PC-3 (cell line): ENCODE measurements at regions not wholly inside any gene's neighbourhood (a gene's known extent, or its start where the extent isn't known, plus 50 kb on each side); places are given as distances from the start of the nearest gene placed in this dataset.

Experiments used
- ATAC-seq: fragments of 200-7000 bp; cut with Tn5 transposase; 2 replicates; pipeline ENCODE4 v1.9.1; 2020; ENCODE audit warnings: mild to moderate bottlenecking, moderate library complexity
- BruUV-seq: library from RNA; stranded (reverse); fragments of 400-500 nt; replicated peaks from 2 replicates; lab custom pipeline; 2021; lab: Mats Ljungman, UMichigan
- CTCF ChIA-PET: fragments of 300-600 bp; sonication (Branson Sonifier 250); formaldehyde crosslinking; loops from one replicate; lab custom pipeline; 2022; ENCODE audit warnings: antibody characterized with exemption; lab: Charles Lee
- POLR2A ChIA-PET: fragments of 300-600 bp; sonication (Branson Sonifier 250); formaldehyde crosslinking; loops from one replicate; lab custom pipeline; 2022; ENCODE audit warnings: antibody characterized with exemption; ENCODE audit not compliant: unreplicated experiment; lab: Charles Lee
- DNase-seq: peaks from one replicate; pipeline ENCODE4 v3.0.0-alpha.2; 2015
- H2AFZ ChIP-seq: fragments of 300-600 bp; sonication (generic); 2 replicates; pipeline ENCODE4 v1.6.0; 2016; ENCODE audit warnings: antibody characterized with exemption, low read length
- H3F3A ChIP-seq: fragments of 300-600 bp; sonication (generic); one replicate; pipeline ENCODE4 v1.6.0; 2017; ENCODE audit warnings: antibody characterized with exemption, low read length, control low read depth, mild to moderate bottlenecking; ENCODE audit not compliant: unreplicated experiment
- H3K27ac ChIP-seq: fragments of 300-600 bp; sonication (generic); 2 replicates; pipeline ENCODE4 v1.5.1; 2016; ENCODE audit warnings: mild to moderate bottlenecking, low read length
- H3K27me3 ChIP-seq: fragments of 300-600 bp; sonication (generic); 2 replicates; pipeline ENCODE4 v1.6.1; 2016; ENCODE audit warnings: low read length, mixed read lengths
- H3K36me3 ChIP-seq: fragments of 300-600 bp; sonication (generic); 2 replicates; pipeline ENCODE4 v1.6.1; 2016; ENCODE audit warnings: low read depth, mixed run types, low read length, mixed read lengths
- H3K4me1 ChIP-seq: fragments of 300-600 bp; sonication (generic); 2 replicates; pipeline ENCODE4 v1.5.1; 2016; ENCODE audit warnings: low read length; ENCODE audit not compliant: insufficient read depth
- H3K4me2 ChIP-seq: fragments of 300-600 bp; sonication (generic); 2 replicates; pipeline ENCODE4 v1.6.0; 2016; ENCODE audit warnings: low read length
- H3K4me3 ChIP-seq: fragments of 300-600 bp; sonication (generic); 2 replicates; pipeline ENCODE4 v1.5.1; 2016; ENCODE audit warnings: mild to moderate bottlenecking, low read length, mixed read lengths
- H3K79me2 ChIP-seq: fragments of 300-600 bp; sonication (generic); 2 replicates; pipeline ENCODE4 v1.6.1; 2017; ENCODE audit warnings: low read length, mixed read lengths
- H3K9ac ChIP-seq: fragments of 300-600 bp; sonication (generic); 2 replicates; pipeline ENCODE4 v1.6.0; 2016; ENCODE audit warnings: mild to moderate bottlenecking, low read length
- H3K9me2 ChIP-seq: fragments of 300-600 bp; sonication (generic); replicated peaks from 2 replicates; pipeline ENCODE4 v1.6.1; 2016; ENCODE audit warnings: mixed run types, low read length, mixed read lengths
- H3K9me3 ChIP-seq: fragments of 300-600 bp; sonication (generic); 2 replicates; pipeline ENCODE4 v1.6.1; 2016; ENCODE audit warnings: low read length, mixed read lengths
- H4K20me1 ChIP-seq: fragments of 300-600 bp; sonication (generic); 2 replicates; pipeline ENCODE4 v1.6.1; 2016; ENCODE audit warnings: low read length, mixed read lengths
- EZH2 ChIP-seq: fragments of 300-600 bp; sonication (generic); IDR thresholded peaks from one replicate; pipeline ENCODE4 v1.6.1; 2017; ENCODE audit warnings: antibody characterized with exemption, mild to moderate bottlenecking, low read length; ENCODE audit not compliant: unreplicated experiment
- EZH2phosphoT487 ChIP-seq: fragments of 300-600 bp; sonication (generic); IDR thresholded peaks from 2 replicates; pipeline ENCODE4 v1.6.1; 2018; ENCODE audit warnings: mild to moderate bottlenecking, antibody characterized with exemption, low read length, borderline replicate concordance
- intact Hi-C: fragments of 100-400 bp; cut with micrococcal nuclease; formaldehyde crosslinking; loops from 2 replicates; pipeline ENCODE4 v1.9.0; 2023
- TF ChIP-seq, protein P1 (sequence below): fragments of 300-600 bp; sonication (generic); conservative IDR thresholded peaks from 2 replicates; pipeline ENCODE4 v1.5.1; 2017; ENCODE audit warnings: antibody characterized with exemption, low read depth, mild to moderate bottlenecking, low read length

DNA sequence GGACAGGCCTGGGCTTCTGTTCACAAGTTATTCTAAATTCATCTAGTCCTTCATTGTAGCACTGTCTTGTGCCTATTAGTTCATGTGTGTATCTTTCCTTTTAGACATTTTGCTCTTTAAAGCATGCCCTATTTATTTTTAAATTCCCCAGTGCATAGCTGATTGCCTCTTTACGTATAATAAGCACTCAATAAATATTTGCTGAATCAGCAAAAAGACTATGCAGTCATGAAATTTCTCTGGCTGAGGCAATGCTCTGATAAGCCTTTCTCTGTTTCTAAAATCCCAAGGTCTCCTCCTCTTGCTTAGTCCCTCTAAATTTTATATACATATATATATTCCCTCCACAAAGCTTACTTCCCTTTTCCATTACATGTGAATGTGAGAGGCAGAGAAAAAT is 315.9 kb upstream of the PCSK5 start:
- no peaks in the 10 kb centered on the region for H3K9me2 ChIP-seq
- no peaks in the 10 kb centered on the region for H3K4me1 ChIP-seq
- H3K27me3 ChIP-seq, result no peaks in the 10 kb centered on the region
- intact Hi-C loops, result no loop called here
- BruUV-seq, result no TSS peak
- H3K36me3 ChIP-seq, result no peaks in the 10 kb centered on the region
- H3K79me2 ChIP-seq, result no peaks in the 10 kb centered on the region
- TF ChIP-seq, protein P1, sequence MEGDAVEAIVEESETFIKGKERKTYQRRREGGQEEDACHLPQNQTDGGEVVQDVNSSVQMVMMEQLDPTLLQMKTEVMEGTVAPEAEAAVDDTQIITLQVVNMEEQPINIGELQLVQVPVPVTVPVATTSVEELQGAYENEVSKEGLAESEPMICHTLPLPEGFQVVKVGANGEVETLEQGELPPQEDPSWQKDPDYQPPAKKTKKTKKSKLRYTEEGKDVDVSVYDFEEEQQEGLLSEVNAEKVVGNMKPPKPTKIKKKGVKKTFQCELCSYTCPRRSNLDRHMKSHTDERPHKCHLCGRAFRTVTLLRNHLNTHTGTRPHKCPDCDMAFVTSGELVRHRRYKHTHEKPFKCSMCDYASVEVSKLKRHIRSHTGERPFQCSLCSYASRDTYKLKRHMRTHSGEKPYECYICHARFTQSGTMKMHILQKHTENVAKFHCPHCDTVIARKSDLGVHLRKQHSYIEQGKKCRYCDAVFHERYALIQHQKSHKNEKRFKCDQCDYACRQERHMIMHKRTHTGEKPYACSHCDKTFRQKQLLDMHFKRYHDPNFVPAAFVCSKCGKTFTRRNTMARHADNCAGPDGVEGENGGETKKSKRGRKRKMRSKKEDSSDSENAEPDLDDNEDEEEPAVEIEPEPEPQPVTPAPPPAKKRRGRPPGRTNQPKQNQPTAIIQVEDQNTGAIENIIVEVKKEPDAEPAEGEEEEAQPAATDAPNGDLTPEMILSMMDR, result no peak
- no peak for TF ChIP-seq EZH2phosphoT487
- TF ChIP-seq EZH2, result no peak
- no peak overlapping the region for H3K27ac ChIP-seq
- H3K9ac ChIP-seq, result no peak overlapping the region
- no peak overlapping the region for H3K4me3 ChIP-seq
- CTCF ChIA-PET, result no interaction called here
- no peak overlapping the region for H2AFZ ChIP-seq
- POLR2A ChIA-PET, result no interaction called here
- DNase-seq, result no peak
- no peaks in the 10 kb centered on the region for H3K9me3 ChIP-seq
- ATAC-seq, result no peak
- H3K4me2 ChIP-seq, result no peak overlapping the region
- H3F3A ChIP-seq, result no peaks in the 10 kb centered on the region
- no peaks in the 10 kb centered on the region for H4K20me1 ChIP-seq

DNA sequence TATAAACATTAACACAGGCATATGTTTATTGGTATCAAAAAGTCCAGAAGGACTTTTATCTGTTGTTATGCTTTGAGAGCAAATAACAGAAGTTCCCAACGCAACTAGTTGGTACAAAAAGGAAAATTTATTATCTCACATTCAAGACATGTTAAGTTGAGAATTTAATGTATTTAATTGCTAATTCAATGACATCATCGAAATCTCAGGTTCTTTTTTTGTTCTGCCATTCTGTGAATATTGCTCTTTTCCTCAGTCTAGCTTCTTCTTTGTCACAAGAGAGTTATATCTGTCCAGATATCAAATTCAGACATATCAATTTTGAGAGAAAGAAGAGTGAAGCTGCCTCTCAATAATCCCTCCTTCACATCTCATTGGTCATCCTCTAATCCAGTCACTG is 307.6 kb upstream of the PCSK5 start:
- H4K20me1 ChIP-seq, result no peaks in the 10 kb centered on the region
- no peak overlapping the region for H3K27ac ChIP-seq
- H3K4me3 ChIP-seq, result no peak overlapping the region
- BruUV-seq, result no TSS peak
- H3K9me2 ChIP-seq, result no peaks in the 10 kb centered on the region
- ATAC-seq, result no peak
- H3K9ac ChIP-seq, result no peak overlapping the region
- no peak for TF ChIP-seq EZH2phosphoT487
- no peak for TF ChIP-seq EZH2
- TF ChIP-seq, protein P1, result no peak
- H3K79me2 ChIP-seq, result no peaks in the 10 kb centered on the region
- no peak overlapping the region for H2AFZ ChIP-seq
- DNase-seq, result no peak
- H3K9me3 ChIP-seq, result no peaks in the 10 kb centered on the region
- H3K27me3 ChIP-seq, result no peaks in the 10 kb centered on the region
- CTCF ChIA-PET, result no interaction called here
- no peaks in the 10 kb centered on the region for H3K4me1 ChIP-seq
- no peak overlapping the region for H3K4me2 ChIP-seq
- no peaks in the 10 kb centered on the region for H3F3A ChIP-seq
- intact Hi-C loops, result no loop called here
- POLR2A ChIA-PET, result no interaction called here
- H3K36me3 ChIP-seq, result no peaks in the 10 kb centered on the region

DNA sequence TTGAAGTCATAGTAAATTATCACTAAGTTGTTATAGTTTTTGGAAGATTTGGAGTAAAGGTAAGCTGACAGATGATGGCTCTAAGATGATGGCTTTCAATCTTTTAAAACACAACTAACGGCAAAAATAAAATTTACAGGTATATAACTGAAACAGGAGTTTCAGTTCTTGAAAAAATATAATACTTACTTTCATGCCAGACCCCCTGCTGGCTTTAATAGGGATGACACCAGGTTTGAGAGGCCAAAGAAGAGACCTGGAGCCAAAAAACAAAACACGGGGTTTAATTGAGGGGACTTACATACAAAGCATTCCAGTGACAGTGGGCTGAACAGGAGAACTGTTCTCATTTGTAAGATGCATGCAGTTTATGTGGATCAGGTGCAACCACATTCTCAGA is 301.7 kb upstream of the PCSK5 start:
- Histone ChIP-seq H3K27me3 (no peaks in the 10 kb centered on the region), H3K9me3 (no peaks in the 10 kb centered on the region), H3F3A (no peaks in the 10 kb centered on the region), H3K27ac (no peak overlapping the region), H4K20me1 (no peaks in the 10 kb centered on the region), H3K9ac (no peak overlapping the region), H3K79me2 (no peaks in the 10 kb centered on the region), H3K4me2 (no peak overlapping the region), H3K4me1 (no peaks in the 10 kb centered on the region), H2AFZ (no peak overlapping the region), H3K36me3 (no peaks in the 10 kb centered on the region), H3K4me3 (no peak overlapping the region), H3K9me2 (no peaks in the 10 kb centered on the region)
- DNase-seq (peak; percentile 1), ATAC-seq (no peak)
- ChIA-PET POLR2A (no interaction called here), CTCF (no interaction called here)
- TF ChIP-seq, protein P1, result no peak; the same call in 1 of the 2 replicates
- TF ChIP-seq EZH2phosphoT487 (no peak), EZH2 (no peak)
- intact Hi-C loops, result no loop called here
- no TSS peak for BruUV-seq
